ENCODE measurements at regions not wholly inside any gene's neighbourhood (a gene's known extent, or its start where the extent isn't known, plus 50 kb on each side); places are given as distances from the start of the nearest gene placed in this dataset.

DNA sequence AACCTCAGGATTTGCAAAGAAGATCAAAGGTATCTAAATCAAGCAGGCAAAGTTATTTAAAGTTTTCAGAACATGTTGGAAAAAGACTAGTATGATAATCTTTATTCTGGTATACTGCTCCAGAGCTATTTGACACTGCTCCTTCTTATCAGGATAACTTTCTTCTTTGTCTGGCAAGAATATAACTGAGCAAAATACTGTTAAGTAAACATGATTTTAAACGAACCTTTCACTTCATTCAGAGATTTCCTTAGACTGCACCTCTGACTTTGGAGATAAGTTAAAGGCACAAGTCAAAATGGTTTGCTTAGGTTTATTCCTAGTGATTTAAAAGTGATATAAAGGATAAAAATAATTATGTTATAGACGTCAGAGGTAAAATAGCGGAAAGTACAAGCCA lies 103.9 kb upstream of the CCDC190 start:
- DNase-seq = no peak

DNA sequence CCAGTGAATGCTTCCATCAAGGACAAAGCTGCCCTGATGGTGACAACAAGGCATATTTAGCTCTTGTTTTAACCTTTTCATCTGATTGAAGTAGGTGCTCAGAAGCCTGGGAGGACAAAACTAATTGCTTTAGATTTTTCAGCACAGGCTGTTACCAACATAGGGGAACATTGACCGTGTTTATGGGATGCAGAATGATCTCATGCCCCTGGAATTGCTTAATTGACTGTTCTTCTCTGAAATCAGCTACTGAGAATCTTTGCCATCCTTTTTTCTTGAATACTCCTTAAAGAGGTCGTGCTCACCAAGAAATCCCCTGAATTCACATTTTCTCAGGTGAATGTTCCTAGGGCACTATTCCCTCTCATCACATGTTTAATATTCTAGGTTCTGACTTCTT lies 95.9 kb upstream of the CCDC190 start:
- no peak for DNase-seq

DNA sequence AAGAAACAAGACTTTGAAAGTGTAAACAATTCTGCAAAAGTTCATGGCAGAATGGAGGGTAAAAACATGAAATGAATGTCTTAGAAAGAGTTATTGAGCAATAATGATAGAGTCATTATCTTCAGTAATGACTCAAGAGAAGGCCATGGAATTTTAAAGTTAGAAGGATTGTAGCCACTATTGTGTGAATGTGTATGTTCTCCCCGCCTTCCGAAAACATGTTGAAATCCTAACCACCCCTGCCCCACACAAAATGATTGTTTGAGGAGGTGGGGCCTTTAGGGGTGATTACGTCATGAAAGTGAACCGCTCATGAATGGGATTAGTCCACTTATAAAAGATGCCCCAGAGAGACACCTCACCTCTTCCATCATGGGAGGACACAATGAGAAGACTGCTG lies 93.8 kb upstream of the CCDC190 start:
- DNase-seq = no peak

DNA sequence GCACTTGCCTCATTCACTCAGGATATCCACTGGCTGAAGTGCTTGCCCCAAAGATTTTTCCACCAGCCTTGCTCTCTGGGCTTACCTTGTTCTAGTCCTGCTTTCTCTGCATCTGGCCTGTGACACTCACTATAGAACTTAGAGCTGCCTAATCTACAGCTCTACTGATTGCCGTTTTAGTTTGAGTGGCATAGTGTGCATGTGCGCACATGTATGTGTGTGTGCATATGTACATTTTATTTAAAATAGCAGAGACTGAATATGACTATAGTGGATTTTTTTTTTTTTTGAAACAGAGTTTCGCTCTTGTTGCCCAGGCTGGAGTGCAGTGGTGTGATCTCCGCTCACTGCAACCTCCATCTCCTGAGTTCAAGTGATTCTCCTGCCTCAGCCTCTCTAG lies 92.0 kb upstream of the CCDC190 start:
- no peak for DNase-seq

DNA sequence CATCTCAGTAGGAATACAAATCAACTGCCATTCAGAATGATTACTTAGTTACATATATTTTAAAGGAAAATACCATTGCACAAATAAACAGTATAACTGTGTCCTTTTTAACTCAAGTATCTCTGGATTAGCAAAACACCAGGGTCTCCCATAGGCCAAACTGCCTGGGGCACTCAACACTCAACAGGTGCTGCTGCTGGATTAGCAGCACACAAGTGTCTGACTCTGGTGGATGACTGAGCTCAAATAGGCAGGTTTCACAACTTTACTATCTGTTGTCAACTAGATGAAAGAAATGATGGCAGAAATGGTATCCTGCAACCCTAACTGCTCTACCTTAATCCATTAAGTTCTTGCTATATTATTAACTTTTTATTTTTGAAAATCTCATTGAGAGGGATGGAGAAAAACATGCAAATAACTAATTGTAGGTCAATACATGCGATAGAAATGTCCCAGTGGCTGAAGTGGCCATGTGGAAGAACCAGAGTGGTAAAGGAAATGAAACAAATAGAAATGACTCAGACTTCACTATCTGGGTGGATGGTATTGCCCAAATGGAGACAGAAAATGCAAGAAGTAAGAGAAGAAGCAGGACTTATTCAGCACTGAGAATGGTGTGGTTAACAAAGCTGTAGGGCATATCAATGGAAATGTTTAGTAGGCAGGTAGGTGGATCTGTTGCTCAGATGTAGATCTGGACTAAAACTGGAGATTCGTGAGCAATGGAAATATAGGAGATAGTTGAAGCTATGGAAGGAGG lies 90.8 kb upstream of the CCDC190 start:
- DNase-seq = no peak

DNA sequence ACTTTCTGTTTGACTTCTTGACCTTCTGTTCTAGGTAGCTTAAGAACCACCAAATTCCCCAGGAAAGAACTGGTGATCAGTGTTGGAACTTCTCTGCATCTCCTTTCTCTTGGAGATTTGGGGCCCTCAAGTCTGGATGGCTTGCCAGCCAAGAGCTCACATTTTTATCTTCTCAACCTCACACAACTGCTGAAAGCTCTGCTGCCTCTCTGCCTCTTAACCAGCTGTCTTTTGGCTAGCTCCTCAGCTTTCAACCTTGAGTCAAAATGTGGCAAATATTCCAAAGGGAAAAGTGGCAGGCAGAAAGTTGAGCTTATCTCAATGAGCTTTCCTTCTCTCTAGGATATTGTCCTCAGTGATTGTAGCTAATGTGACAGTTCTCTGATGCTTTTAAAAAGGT lies 89.2 kb upstream of the CCDC190 start:
- DNase-seq = no peak

DNA sequence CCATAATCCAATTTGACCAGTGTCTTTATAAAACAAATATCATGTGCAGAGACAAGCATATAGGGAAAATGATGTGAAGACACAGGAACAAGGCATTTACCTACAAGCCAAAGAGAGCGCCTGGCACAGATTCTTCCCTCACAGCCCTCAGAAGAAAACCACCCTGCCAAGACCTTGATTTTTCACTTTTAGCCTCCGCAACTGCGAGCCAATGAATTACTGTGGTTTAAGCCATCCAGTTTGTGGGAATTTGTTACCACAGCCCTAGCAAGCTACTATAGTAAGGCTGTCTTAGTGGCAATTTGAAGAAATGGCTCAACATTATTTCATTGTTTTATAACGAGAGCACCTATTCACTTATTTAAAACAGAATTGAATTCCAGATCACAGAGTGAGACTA lies 85.7 kb upstream of the CCDC190 start:
- DNase-seq = no peak

DNA sequence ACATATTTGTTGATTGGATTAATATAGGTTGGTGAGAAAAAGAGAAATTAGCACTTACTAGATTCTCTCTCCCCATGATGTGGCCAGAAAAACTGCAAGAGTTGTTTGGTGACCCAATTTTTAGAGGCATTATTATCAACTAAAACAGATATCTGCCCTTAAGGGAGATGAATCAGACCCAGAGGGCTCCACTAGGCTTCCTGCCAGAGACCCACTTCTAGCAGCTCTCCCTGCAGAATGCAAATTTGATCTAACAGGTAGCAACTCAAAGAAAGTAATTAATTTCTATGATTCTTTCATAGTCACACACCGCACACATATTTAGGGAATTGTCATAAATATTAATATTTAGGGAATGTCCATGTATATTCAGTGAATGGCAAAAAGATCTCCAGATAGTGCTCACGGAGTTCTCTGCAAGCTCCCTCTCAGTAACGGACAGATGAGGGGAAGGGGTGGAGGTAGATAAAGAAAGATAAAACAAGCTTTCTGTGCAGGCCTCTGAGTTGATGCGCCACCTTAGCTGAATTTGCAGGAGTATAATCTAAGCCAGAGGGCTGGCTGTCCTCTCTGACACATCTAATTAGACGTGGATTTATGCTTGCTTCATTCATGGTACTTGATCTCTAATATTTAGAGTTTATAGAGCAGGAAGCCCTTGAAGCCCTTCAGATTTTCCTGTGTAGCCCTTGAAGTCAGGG lies 84.1 kb upstream of the CCDC190 start:
- DNase-seq = peak; percentile 26

DNA sequence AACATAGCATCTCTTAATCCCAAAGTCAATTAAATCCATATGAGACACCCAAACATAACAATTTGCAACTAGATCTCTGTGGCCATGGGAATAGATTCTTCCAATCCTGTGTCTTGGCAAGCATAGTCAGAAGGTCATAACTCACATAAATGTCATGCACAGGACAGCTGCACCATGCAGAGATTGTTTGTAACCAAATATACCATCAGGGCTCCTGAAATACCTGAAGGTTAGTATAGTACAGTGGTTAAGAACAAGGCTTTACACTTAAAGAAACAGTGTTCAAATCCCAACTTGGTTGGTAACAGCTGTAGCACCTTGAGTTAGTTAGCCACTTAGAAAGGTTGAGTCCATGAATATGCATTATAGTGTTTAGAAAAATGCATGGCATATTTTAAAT lies 82.6 kb upstream of the CCDC190 start:
- no peak for DNase-seq

DNA sequence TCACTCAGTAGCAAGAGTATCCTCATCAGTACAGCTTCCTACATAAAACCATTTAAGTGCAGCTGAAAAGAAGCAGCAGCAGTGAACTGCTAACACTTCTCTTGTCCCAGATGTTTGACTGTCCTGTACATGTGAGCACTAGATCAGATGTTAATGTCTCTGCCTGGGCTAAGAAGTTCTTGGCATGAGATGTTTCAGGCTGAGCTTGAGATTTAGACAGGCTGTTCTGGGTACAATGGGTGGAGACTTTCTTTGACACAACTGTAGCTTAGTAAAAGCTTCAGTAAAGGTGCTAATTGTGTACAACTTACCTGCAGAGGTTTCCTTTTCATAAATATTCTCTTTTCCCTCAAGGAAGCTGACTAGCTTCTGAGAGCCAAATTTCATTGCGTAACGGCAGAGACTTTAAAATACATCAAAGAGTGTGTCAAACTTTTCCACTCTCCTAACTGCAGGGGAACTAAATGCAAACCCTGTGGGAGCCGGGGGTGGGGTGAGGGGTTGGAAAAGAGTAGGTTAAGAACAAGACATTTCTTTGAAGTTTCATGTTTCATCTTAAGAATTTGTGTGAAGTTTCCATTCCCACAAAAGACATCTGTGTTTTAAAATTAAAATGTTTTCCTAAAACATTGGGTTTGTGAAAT lies 82.1 kb upstream of the CCDC190 start:
- no peak for DNase-seq

DNA sequence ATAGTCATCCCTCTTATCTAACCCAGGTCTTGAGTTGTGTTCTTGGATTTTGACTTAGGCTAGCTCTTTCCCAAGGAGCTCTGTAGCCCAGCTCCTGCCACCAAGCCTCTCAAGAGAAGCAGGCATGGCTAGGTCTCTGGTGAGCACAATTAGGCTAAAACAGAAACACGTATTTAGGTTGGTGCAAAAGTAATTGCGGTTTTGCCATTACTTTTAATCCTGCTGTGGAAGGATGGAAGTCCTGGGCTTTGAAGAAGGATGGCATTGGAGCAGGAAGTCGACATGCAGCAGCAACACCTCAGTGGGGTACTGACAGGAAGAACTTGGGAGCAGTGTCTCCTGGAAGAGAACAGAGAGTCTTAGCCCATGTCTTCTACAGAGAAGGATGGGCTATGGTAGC lies 80.0 kb upstream of the CCDC190 start:
- DNase-seq = no peak

DNA sequence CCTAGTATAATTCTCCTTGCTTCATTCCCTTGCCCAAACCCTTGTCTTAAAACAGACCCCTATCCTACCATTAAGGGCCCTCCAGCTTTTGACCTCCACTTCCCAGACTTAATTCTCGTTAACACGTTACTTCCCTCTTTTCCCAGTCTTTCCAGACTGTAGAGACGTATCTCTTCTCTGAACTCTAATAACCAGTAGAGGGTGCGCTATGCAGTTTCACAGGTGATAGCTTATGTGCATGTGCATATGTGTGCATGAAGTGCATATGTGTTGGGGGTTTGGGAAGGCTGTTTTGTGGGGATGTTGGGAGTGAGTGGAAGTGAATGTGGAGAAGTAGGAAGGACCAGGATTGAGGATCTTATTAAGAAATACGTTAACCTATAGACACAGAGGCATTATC lies 78.1 kb upstream of the CCDC190 start:
- no peak for DNase-seq

DNA sequence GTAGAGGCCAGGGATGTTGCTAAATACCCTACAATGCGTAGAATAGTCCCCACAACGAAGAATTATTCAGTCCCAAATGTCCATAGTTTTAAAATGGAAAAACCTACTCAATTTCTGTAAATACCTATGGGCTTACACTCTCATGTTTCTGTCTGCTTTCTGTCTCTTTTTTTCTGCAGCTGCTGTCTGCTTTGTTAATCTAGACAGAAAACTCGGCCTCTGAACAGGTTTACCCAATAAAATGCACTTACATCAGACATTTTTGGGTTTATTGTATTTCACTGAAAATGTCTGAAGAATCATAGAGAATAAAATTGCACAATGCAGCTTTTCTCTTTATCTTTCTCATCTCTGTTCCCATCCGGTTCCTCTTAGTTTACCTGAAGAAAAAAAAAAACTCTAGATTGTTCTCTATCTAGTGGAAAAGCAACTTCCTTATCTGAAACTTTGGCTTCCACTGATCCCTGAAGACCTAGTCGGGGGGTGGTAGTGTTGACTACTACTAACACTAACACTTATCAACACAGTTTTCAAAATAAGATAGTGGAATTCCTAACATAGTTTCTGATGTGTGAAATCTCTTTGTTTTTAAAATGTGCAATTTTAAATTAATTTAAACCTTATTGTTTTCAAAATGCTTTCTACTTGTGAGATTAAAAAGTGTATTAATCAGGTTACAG lies 76.9 kb upstream of the CCDC190 start:
- no peak for DNase-seq

DNA sequence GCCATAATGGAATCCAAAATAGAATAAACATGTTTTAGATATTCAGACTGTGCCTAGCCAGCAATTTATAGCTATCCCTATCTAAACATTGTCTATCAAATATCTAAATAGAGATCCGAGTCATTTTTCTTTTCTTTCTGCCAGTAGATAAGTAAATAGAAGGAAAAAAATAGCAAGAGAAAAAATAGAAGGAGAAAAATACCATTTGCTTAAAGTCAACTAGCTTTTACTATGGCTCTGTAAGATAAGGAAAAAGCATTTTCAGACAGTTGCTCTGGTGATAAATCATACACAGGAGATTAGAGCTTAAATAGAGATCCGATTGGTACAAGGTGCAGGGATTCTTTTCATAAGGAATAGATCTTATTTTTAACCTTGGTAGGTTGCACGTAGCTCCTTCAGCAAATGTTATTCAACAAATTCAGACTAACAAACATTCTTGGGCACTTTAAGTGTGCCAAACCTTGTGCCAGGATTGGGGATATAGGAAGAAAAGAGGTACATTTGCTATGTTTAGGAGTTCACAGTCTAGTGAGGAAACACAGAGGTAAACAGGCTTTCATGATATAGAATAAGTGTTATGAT lies 70.1 kb upstream of the CCDC190 start:
- no peak for DNase-seq

DNA sequence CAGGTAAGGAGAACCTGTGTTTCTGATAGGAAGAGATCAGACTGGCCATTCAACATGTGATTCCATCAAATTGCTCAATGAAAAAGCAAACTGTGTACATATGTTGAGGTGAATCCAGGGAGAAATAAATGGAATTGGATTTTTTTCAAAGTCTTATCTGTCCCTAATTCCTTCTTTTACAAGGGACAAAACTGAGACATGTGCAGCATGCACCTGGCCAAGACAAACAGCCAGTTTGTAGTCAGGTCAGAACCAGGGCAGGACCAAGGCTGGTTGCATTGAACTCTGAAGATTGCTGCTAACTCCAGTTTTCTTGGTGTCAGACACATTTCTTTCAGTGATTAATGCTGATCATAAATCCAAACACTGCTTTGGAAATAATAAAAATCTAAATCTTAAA lies 69.6 kb upstream of the CCDC190 start:
- DNase-seq = no peak

DNA sequence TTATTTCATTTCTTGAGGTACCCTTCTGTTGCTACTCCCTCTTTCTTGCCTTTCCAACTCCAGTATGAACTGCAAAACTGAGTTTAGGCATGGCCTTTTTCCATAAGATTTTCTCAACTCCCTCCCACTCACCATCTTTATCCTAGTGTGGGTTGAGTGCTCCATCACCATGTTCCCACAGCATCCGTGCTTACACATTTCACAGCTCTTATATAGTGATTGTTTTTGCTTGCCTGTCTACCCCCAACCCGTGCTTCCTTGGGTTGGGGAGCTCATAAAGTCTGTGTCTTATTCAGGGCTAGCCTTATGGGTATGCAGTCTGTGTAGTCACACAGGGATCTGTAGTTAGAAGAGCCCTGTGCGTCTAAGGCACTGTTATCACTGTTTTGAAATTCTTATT lies 68.2 kb upstream of the CCDC190 start:
- DNase-seq = no peak

DNA sequence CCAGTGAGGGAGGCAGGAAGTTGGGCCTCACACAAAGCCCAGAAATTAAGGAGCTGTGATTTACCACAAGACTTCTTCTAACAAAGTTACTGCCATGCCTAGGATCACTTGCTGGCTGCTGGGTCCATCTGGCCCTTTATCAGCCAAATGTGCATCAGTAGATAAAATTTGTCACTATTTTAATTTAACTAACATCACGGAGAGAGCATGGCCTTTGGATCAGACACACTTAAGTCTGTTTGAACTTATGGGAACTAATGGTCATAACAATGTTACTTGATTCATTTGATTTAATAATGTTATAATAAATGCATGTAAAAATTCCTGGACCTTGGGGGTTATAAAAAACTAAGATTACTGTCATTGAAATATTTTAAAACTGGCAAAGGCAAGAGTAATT lies 67.2 kb upstream of the CCDC190 start:
- DNase-seq = no peak

DNA sequence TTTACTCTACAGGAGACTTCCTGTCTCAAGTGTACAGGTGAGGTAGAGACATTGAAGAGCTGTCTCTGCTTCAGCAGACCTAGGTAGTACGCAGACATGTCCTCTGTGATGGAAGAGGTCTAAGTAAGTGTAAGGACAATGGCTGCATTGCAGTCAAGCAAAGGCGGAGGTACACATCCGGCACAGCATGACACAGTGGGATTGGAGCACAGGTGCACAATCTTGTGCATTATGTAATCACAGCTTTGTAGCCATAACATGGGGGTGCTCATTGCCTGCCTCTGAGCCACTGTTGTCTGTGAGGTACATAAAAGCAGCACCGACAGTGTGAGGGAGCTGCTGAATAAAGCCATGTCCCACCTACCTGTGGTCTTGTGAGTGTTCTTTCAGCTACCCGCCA lies 66.4 kb upstream of the CCDC190 start:
- peak; percentile 81 for DNase-seq

DNA sequence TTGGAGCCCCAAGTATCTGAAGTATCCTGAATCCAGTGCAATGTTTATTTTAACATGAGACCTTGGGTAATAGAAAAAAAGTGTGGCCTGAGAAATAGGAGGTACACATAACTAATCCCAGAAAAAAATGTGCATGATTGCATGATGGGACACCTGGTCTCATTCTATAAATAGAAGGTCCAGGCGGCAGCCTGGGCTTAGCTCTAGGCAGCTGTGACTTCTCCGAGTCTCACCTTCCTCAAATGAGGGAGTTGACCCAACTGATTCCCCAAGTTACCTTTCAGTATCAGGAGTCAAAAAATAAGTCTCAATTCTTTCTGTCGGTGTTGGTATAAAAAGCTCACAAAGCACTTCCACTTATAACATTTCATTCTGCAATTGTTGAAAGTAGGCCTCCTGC lies 65.9 kb upstream of the CCDC190 start:
- DNase-seq = no peak

DNA sequence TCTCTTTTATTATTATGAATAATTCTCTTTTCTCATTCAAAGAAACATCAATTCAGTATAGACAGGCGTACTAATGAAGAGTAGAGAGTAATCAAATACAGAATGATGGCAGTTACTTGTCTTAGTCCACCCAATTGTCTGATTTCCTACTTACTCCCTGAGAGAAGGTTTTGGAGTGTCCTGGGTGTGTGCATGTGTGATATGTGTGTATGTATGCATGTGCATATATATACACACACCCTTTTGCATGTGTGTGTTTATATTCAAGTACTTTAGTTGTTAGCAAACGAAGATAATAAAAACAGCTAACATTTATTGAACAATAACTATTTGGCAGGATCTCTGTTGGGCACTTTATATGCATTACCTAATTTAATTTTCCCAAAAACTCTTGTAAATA lies 63.2 kb upstream of the CCDC190 start:
- no peak for DNase-seq

DNA sequence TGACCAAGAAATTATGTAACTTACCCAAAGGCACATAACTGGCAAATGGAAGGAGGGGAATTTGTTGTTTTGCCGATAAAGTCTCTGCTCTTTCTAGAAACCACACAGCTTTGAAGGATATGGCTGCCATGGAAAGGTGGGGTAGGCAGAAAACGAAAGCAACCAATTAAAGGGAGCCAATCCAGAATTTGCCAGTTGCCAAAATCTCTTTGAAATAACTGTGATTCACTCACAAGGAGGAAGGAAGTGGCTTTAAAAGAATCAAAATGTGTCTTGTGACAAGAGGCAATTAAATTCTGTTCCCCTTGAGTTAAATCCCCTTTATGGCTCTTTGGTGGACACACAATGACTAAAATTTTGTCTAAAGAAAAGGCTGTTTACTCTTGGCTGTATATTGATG lies 61.2 kb upstream of the CCDC190 start:
- peak; percentile 79 for DNase-seq

DNA sequence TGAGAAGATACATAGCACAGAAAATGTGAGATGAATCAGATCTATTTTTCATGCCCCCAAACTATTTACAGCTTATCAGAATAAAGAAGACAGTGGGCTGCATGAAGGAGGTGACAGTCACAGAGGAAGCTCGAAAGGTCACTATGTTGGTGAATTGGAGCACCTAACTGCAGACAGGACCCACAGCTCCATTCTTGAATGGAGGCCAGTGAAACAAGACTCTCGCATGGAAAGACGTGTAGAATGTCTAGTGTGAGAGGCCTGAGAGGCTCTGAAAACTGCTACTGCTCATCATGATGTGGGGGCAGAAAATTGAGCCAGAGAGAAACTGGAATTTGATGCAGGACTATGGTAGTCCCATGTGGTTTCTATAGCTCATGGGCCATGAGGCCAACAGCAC lies 60.3 kb upstream of the CCDC190 start:
- DNase-seq = no peak

DNA sequence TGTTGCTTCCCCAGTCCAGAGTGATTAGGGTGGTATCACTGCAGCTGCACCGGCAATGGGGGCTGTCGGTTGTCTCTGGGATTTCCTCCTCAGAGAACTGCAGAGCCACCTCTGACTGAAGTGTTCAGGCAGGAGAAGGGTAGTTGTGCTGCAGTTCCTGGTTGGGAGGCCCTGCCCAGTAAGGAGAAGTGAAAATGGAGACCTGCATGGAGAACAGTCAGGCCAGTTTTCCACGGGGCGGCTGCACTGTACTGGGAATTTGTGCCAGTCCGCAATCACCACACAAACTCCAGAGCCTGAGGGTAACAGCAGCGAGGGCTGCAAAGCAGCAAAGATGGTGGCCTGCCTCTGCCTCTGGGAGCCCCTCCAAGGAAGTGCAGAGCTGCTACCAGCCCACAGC lies 58.1 kb upstream of the CCDC190 start:
- no peak for DNase-seq
